Cerebellar cortex (tissue), 1 donor: ENCODE measurements at regions not wholly inside any gene's neighbourhood (a gene's known extent, or its start where the extent isn't known, plus 50 kb on each side); places are given as distances from the start of the nearest gene placed in this dataset.
"Not testable (repeated sequence)": the region's sequence is repeated elsewhere in the genome, so short reads cannot be mapped to it uniquely, and the experiment has no call there.

ENCODE experiments used
- DNase-seq: peaks from one replicate; pipeline ENCODE4 v3.0.0-alpha.2; 2015; ENCODE audit warnings: low spot score

- no peak for DNase-seq
Measured at GRCh38 chr1:55822891-55823290, 607.7 kb upstream of the USP24 start.

DNA sequence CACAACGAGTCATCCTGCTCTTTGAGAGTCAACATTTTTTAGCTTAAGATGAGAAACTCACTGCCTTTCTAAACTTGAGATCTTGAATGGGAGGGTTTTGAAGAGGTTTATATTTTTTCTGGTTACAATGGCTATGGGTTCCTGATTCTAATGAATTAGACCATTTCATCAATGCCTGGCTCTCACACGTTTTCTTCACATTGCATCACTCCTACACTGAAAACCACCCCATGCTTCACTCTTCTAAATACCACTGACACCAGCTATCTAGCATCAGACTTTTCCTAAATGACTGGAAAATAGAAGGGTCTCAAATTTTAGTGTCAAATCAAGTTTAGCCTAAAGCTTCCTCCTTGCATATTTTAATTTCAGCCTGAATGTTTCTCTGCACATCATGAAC, 606.1 kb upstream of the USP24 start:
- DNase-seq = no peak

- no peak for DNase-seq
Measured at GRCh38 chr1:55820501-55820900, 605.3 kb upstream of the USP24 start.

- no peak for DNase-seq
Measured at GRCh38 chr1:55819011-55819410, 603.8 kb upstream of the USP24 start.

DNA sequence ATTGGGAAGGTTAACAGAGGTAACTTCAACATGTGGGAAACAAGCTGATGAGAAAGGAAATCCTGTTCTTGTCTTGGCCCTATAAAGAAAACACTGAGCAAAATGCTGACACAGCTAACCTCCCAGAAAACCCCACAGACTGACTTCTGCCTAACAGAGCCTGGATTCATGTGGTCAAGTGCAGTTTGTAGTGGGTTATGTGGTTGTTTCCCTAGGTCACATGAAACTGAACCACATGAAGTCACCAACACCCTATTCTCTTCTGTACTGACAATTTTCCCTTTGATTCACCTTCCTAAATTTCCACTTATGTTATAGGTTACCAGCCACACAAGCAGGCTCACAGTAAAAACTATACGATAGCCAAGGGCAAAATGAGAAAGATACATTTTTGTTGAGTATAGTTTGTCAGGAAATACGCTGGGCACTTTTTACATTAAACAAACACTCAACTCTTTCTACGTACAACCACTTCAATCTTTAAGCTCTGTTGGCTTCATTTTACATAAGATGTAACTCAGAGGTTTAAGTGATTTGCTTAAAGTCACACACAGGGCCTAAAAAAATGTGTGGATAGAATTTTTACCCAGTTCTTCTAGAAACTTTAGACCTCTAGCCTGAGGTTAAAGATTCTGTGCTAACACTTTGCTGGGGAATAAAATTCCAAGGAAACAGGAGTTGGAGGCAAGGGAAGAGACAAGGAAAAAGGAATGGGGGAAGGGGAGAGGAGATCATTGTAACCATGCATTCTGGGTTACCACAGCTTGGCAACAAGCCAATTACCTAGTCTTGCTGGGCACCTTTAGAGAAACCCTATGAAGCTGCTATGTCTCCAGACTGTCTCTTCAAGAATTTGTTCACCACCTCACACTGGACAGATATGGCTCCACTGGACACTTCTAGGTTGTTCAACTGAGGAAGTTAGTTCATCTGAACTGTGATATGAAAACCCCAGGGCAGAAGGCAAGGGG, 601.6 kb upstream of the USP24 start:
- no peak for DNase-seq

- no peak for DNase-seq
Measured at GRCh38 chr1:55815745-55816455, 600.7 kb upstream of the USP24 start.

- DNase-seq = no peak
Measured at GRCh38 chr1:55814967-55815366, 599.8 kb upstream of the USP24 start.

DNA sequence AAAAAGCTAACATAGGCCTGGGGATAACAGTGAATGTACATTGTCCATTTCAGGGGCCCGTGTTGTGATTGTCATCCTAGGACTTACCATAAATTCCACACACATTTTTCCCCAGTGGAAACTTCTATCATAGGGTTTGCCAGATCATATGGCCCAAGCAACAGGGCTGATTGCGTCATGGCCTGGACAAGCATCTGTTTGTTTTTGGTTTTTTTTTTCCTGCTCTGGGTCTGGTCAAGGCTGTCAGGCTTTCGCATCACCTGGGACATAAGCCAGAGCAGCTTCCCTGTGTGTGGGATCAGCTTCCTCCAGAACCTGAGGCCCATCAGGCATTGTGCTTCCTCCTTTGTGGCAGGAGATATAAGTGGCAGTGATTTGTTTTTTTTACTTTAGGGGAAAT, 598.5 kb upstream of the USP24 start:
- peak; percentile 16 for DNase-seq

- DNase-seq = no peak
Measured at GRCh38 chr1:55812281-55812680, 597.1 kb upstream of the USP24 start.

DNA sequence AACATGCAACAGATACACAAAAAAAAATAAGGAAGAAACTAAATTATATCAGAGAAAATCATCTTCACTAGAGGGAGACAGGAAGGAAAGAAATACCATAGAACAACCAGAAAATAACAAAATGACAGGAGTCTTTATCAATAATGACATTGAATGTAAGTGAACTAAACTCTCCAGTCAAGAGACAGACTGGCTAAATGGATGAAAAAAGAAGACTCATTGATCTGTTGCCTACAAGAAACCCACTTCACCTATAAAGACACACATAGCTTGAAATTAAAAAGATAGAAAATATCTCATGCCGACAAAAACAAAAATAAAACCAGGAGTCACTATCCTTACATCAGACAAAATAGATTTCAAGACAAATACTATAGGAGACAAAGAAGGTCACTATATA, 593.1 kb upstream of the USP24 start:
- DNase-seq = no peak

DNA sequence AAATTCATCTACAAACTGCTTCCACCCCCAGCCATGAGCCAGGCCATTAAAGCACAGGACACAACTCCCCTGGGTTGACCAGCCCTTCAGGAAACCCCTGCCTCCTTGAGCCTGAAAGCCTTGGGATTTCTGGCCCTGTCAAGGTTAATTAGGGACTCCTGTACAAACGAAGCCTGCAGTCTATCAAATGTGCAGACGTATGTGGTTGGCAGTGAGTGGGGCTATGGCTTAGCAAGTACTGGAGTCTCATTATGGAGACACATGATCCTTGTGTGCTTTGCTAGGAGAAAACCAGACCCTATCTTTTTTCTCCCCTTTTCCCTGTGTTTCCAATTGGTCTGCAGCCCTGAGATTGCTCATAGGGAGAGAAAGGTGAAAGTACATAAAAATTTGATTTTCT, 588.3 kb upstream of the USP24 start:
- DNase-seq = no peak

DNA sequence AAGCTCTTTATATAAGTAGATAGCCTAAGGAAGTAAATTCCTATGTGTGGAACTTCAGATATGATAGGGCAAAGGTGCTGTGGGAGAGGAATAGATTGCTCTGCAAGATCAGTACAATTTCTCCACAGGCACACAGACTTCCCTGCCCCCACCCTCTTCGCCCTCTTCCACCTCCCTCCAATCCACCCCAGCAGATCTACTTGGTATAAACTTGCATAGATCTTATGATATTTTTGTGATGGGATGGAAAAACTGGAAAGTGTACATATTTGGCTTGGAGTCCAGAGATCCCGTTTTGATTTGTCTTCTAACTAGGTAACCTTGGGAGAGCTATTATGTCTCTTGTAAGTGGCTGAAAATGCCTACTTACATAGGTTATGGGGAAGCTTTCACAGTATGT, 586.3 kb upstream of the USP24 start:
- no peak for DNase-seq

DNA sequence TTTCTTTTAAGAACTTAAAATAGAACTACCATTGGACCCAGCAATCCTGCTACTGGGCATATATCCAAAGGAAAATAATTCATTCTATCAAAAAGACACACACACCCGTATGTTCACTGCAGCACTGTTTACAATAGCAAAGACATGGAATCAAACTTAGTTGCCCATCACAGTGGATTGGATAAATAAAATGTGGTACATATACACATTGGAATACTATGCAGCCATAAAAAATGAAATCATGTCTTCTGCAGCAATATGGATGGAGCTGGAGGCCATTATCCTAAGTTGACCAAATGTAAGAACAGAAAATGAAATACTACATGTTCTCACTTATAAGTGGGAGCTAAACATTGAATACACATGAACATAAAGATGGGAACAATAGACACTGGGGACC, 585.3 kb upstream of the USP24 start:
- no peak for DNase-seq

GRCh38 chr1:55793856-55794255, 578.7 kb upstream of the USP24 start:
- no peak for DNase-seq

DNA sequence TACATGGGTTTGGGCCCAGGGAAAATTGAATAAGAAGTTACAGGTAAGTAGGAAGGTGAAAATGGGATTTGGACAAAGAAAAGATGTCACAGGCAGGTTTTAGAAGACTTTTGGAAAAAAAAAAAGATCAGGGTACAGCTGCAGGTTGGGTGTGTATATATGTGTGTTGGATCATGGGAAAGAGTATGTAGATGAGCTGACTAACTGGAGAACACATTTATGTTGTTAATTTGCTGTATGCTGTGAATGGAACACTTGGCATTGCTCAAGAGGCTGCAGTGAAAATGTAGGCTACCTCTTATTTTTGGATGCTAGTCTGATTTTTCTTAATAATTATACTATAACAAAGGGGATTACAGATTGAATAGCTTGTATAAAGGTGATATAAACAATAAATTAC, 577.7 kb upstream of the USP24 start:
- DNase-seq = no peak

- DNase-seq = no peak
Measured at GRCh38 chr1:55789466-55789865, 574.3 kb upstream of the USP24 start.

DNA sequence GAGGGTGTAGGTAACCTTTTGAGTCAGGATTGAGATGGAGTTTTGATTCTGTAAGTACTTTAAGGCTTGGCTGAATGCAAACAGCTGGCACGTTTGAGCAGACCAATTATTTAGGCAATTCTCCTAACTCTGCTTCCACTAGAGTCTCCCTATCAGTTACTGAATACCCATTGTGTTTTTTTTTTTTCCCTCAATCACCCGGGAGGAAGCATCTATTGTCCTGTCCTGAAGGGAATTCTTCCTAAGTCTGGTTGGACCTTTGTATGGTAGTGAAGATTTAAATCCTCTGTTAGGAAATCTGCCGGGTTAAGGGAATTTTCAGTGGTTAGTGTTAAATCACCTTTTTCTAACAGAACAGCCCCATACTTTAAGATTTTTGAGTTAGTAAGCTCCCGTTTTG, 571.2 kb upstream of the USP24 start:
- DNase-seq = no peak

- not testable (repeated sequence) for DNase-seq
Measured at GRCh38 chr1:55784941-55785450, 569.8 kb upstream of the USP24 start.

GRCh38 chr1:55781944-55782482, 566.8 kb upstream of the USP24 start:
- no peak for DNase-seq

GRCh38 chr1:55781003-55781402, 565.8 kb upstream of the USP24 start:
- no peak for DNase-seq

DNA sequence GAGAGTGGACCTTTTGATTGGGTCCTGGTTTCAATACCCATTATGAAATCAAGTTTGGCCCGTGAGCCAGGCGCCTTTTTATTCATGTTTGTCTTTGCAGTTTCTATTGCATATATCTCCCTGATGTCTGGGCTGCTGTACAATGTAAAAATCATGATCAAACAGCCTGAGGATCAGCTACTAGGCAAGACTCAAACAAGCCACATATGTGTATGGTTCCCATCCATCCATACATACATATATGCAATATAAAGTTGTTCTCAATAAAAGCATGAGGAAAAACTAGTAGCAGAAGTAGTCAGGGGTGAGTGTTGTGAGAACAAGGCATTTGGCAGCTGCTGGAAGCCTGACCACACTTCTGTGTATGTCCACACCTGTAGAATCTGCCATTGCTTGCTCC, 562.4 kb upstream of the USP24 start:
- no peak for DNase-seq

- peak; percentile 95 for DNase-seq
Measured at GRCh38 chr1:55775007-55775406, 559.8 kb upstream of the USP24 start.

DNA sequence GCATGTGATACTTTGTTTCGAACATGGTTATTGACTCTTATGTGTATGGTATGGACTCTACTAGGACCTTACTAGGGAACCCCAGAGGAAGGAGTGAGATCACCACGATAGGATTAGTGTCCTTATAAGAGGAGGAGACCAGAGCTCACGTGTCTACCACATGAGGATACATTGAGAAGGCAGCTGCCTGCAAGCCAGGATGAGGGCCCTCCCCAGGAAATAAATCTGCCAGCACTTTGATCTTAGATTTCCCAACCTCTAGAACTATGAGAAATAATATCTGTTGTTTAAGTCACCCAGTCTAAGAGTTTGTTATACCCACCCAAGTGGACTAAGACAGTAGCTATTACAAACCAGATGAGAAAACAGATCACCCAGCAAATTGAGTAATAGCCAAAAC, 559.3 kb upstream of the USP24 start:
- no peak for DNase-seq
